ENCODE measurements at regions not wholly inside any gene's neighbourhood (a gene's known extent, or its start where the extent isn't known, plus 50 kb on each side); places are given as distances from the start of the nearest gene placed in this dataset.
"Not testable (repeated sequence)": the region's sequence is repeated elsewhere in the genome, so short reads cannot be mapped to it uniquely, and the experiment has no call there.

GRCh38 chr19:56980326-56980725 is 139.5 kb upstream of the USP29 start:
- DNase-seq (ENCODE audit: low read depth): not testable (repeated sequence)

- DNase-seq (ENCODE audit: low read depth): no peak
These were observed 138.9 kb upstream of the USP29 start for GRCh38 chr19:56980906-56981305.

GRCh38 chr19:56981440-56981839 is 138.3 kb upstream of the USP29 start:
- DNase-seq (ENCODE audit: low read depth): not testable (repeated sequence)

- DNase-seq (ENCODE audit: low read depth): no peak
These were observed 136.6 kb upstream of the USP29 start for GRCh38 chr19:56983171-56983570.

GRCh38 chr19:56983804-56984203 is 136.0 kb upstream of the USP29 start:
- DNase-seq (ENCODE audit: low read depth): no peak

GRCh38 chr19:56986386-56986785 is 133.4 kb upstream of the USP29 start:
- no peak for DNase-seq (ENCODE audit: low read depth)

GRCh38 chr19:56987184-56987583 is 132.6 kb upstream of the USP29 start:
- DNase-seq (ENCODE audit: low read depth): no peak

GRCh38 chr19:56988299-56988698 is 131.5 kb upstream of the USP29 start:
- no peak for DNase-seq (ENCODE audit: low read depth)

GRCh38 chr19:56991912-56992311 is 127.9 kb upstream of the USP29 start:
- no peak for DNase-seq (ENCODE audit: low read depth)

GRCh38 chr19:56993851-56994250 is 125.9 kb upstream of the USP29 start:
- DNase-seq (ENCODE audit: low read depth): no peak

GRCh38 chr19:56994251-56995017 is 125.4 kb upstream of the USP29 start:
- no peak for DNase-seq (ENCODE audit: low read depth)

- DNase-seq (ENCODE audit: low read depth): no peak
These were observed 124.5 kb upstream of the USP29 start for GRCh38 chr19:56995303-56995702.

GRCh38 chr19:57002195-57002601 is 117.6 kb upstream of the USP29 start:
- DNase-seq (ENCODE audit: low read depth): no peak

- DNase-seq (ENCODE audit: low read depth): no peak
These were observed 117.1 kb upstream of the USP29 start for GRCh38 chr19:57002710-57003109.

GRCh38 chr19:57004418-57004817 is 115.4 kb upstream of the USP29 start:
- no peak for DNase-seq (ENCODE audit: low read depth)

- DNase-seq (ENCODE audit: low read depth): no peak
These were observed 111.4 kb upstream of the USP29 start for GRCh38 chr19:57008432-57008831.

- no peak for DNase-seq (ENCODE audit: low read depth)
These were observed 109.2 kb upstream of the USP29 start for GRCh38 chr19:57010541-57010940.

GRCh38 chr19:57016076-57016475 is 103.7 kb upstream of the USP29 start:
- DNase-seq (ENCODE audit: low read depth): no peak

- no peak for DNase-seq (ENCODE audit: low read depth)
These were observed 103.3 kb upstream of the USP29 start for GRCh38 chr19:57016491-57016890.

GRCh38 chr19:57025491-57025890 is 94.3 kb upstream of the USP29 start:
- DNase-seq (ENCODE audit: low read depth): no peak

GRCh38 chr19:57026476-57026875 is 93.3 kb upstream of the USP29 start:
- no peak for DNase-seq (ENCODE audit: low read depth)

- no peak for DNase-seq (ENCODE audit: low read depth)
These were observed 92.4 kb upstream of the USP29 start for GRCh38 chr19:57027360-57027759.

GRCh38 chr19:57028804-57029525 is 90.8 kb upstream of the USP29 start:
- no peak for DNase-seq (ENCODE audit: low read depth)

GRCh38 chr19:57031106-57031505 is 88.7 kb upstream of the USP29 start:
- no peak for DNase-seq (ENCODE audit: low read depth)

All from iris pigment epithelial cell (primary cell).